Activated gamma-delta T cell (primary cell): ENCODE measurements at regions not wholly inside any gene's neighbourhood (a gene's known extent, or its start where the extent isn't known, plus 50 kb on each side); places are given as distances from the start of the nearest gene placed in this dataset.

ENCODE experiments used
- DNase-seq: peaks from one replicate; lab custom pipeline; 2025; lab: John Stamatoyannopoulos, UW

GRCh38 chr18:28637897-28638296, 461.0 kb upstream of the CDH2 start:
- DNase-seq: no peak

- no peak for DNase-seq
Observed at GRCh38 chr18:28635530-28635929, 458.6 kb upstream of the CDH2 start.

- no peak for DNase-seq
Observed at GRCh38 chr18:28626756-28627155, 449.8 kb upstream of the CDH2 start.

GRCh38 chr18:28607991-28608390, 431.1 kb upstream of the CDH2 start:
- no peak for DNase-seq

- DNase-seq: no peak
Observed at GRCh38 chr18:28606686-28607085, 429.8 kb upstream of the CDH2 start.

GRCh38 chr18:28602391-28602790, 425.5 kb upstream of the CDH2 start:
- no peak for DNase-seq

GRCh38 chr18:28594034-28594433, 417.1 kb upstream of the CDH2 start:
- no peak for DNase-seq

GRCh38 chr18:28588884-28589549, 412.1 kb upstream of the CDH2 start:
- no peak for DNase-seq

GRCh38 chr18:28584731-28585130, 407.8 kb upstream of the CDH2 start:
- DNase-seq: no peak

GRCh38 chr18:28582724-28583123, 405.8 kb upstream of the CDH2 start:
- no peak for DNase-seq

GRCh38 chr18:28581521-28582071, 404.7 kb upstream of the CDH2 start:
- DNase-seq: no peak

- DNase-seq: no peak
Observed at GRCh38 chr18:28576941-28577340, 400.0 kb upstream of the CDH2 start.

GRCh38 chr18:28575123-28575522, 398.2 kb upstream of the CDH2 start:
- no peak for DNase-seq

- DNase-seq: no peak
Observed at GRCh38 chr18:28574175-28574574, 397.2 kb upstream of the CDH2 start.

GRCh38 chr18:28571929-28572328, 395.0 kb upstream of the CDH2 start:
- no peak for DNase-seq

- DNase-seq: no peak
Observed at GRCh38 chr18:28560331-28560730, 383.4 kb upstream of the CDH2 start.

GRCh38 chr18:28559511-28559910, 382.6 kb upstream of the CDH2 start:
- no peak for DNase-seq

- DNase-seq: no peak
Observed at GRCh38 chr18:28541934-28542333, 365.0 kb upstream of the CDH2 start.

GRCh38 chr18:28541276-28541930, 364.5 kb upstream of the CDH2 start:
- DNase-seq: no peak

GRCh38 chr18:28529644-28530043, 352.7 kb upstream of the CDH2 start:
- no peak for DNase-seq

- DNase-seq: no peak
Observed at GRCh38 chr18:28526196-28526595, 349.3 kb upstream of the CDH2 start.

- DNase-seq: no peak
Observed at GRCh38 chr18:28523758-28524475, 347.0 kb upstream of the CDH2 start.

GRCh38 chr18:28522236-28522635, 345.3 kb upstream of the CDH2 start:
- no peak for DNase-seq
